ENCODE measurements at regions not wholly inside any gene's neighbourhood (a gene's known extent, or its start where the extent isn't known, plus 50 kb on each side); places are given as distances from the start of the nearest gene placed in this dataset.

GRCh38 chr5:25614466-25614865 is 969.7 kb upstream of the CDH10 start:
- TF ChIP-seq CTCF (IDR thresholded peaks at IDR 0.05; ENCODE audit: control extremely low read depth in 1 of 3, insufficient read depth in 1 of 3, low read depth in 1 of 3, low read length in 3 of 3): no peak
- TF ChIP-seq CHD1 (IDR thresholded peaks at IDR 0.05; ENCODE audit: low read depth, low read length): no peak
- no peak for TF ChIP-seq POLR2A (IDR thresholded peaks at IDR 0.05; ENCODE audit: control extremely low read depth in 1 of 2, low read depth in 2 of 2, low read length in 2 of 2)
- no peak for TF ChIP-seq GABPA (IDR thresholded peaks at IDR 0.05; ENCODE audit: borderline replicate concordance, insufficient read depth, low read length)
- TF ChIP-seq RFX5 (IDR thresholded peaks at IDR 0.05; ENCODE audit: borderline replicate concordance, low read depth, low read length): no peak

Measured in H1 (cell line).